A673 (cell line): ENCODE measurements at regions not wholly inside any gene's neighbourhood (a gene's known extent, or its start where the extent isn't known, plus 50 kb on each side); places are given as distances from the start of the nearest gene placed in this dataset.

ENCODE experiments used
- CTCF ChIP-seq: fragments of 300-800, 200-600 bp; sonication (generic); conservative IDR thresholded peaks from 2 replicates; pipeline ENCODE4 v1.5.1; 2017; ENCODE audit warnings: low read depth, mild to moderate bottlenecking, antibody characterized with exemption, low read length, moderate library complexity, mixed read lengths
- EZH2 ChIP-seq: fragments of 200-600 bp; sonication (generic); IDR thresholded peaks from 2 replicates; pipeline ENCODE4 v1.6.1; 2017; ENCODE audit warnings: borderline replicate concordance, low read depth, mild to moderate bottlenecking, mixed read lengths, antibody characterized with exemption, low read length; ENCODE audit not compliant: poor library complexity, severe bottlenecking

GRCh38 chr6:105504706-105505105 lies 101.8 kb upstream of the PREP start:
- TF ChIP-seq CTCF (no peak), EZH2 (no peak)
